HG02852 (cell line): ENCODE measurements at regions not wholly inside any gene's neighbourhood (a gene's known extent, or its start where the extent isn't known, plus 50 kb on each side); places are given as distances from the start of the nearest gene placed in this dataset.

Experiments
- ATAC-seq: cut with Tn5 transposase; IDR thresholded peaks from one replicate; pipeline ENCODE4 v1.9.1; 2021; ENCODE audit warnings: mild to moderate bottlenecking, moderate library complexity; ENCODE audit not compliant: unreplicated experiment

GRCh38 chr13:70347947-70348620 lies 239.8 kb upstream of the KLHL1 start:
- no peak for ATAC-seq

GRCh38 chr13:70339738-70340137 lies 231.5 kb upstream of the KLHL1 start:
- ATAC-seq, result no peak

- no peak for ATAC-seq
These were observed 230.4 kb upstream of the KLHL1 start for GRCh38 chr13:70338609-70339008.

- no peak for ATAC-seq
These were observed 228.6 kb upstream of the KLHL1 start for GRCh38 chr13:70336866-70337265.

- no peak for ATAC-seq
These were observed 225.5 kb upstream of the KLHL1 start for GRCh38 chr13:70333752-70334151.

- ATAC-seq, result no peak
These were observed 222.6 kb upstream of the KLHL1 start for GRCh38 chr13:70330697-70331361.

GRCh38 chr13:70324519-70324918 lies 216.3 kb upstream of the KLHL1 start:
- ATAC-seq, result no peak

- ATAC-seq, result no peak
These were observed 202.9 kb upstream of the KLHL1 start for GRCh38 chr13:70311191-70311590.

GRCh38 chr13:70310396-70311119 lies 202.3 kb upstream of the KLHL1 start:
- no peak for ATAC-seq

- ATAC-seq, result no peak
These were observed 189.0 kb upstream of the KLHL1 start for GRCh38 chr13:70297189-70297616.

GRCh38 chr13:70284371-70284770 lies 176.1 kb upstream of the KLHL1 start:
- no peak for ATAC-seq

GRCh38 chr13:70275841-70276240 lies 167.6 kb upstream of the KLHL1 start:
- ATAC-seq, result no peak

- ATAC-seq, result no peak
These were observed 147.2 kb upstream of the KLHL1 start for GRCh38 chr13:70255406-70255991.

GRCh38 chr13:70253834-70254233 lies 145.6 kb upstream of the KLHL1 start:
- no peak for ATAC-seq

GRCh38 chr13:70253411-70253810 lies 145.2 kb upstream of the KLHL1 start:
- no peak for ATAC-seq

- no peak for ATAC-seq
These were observed 141.2 kb upstream of the KLHL1 start for GRCh38 chr13:70249332-70250064.

- no peak for ATAC-seq
These were observed 128.9 kb upstream of the KLHL1 start for GRCh38 chr13:70237131-70237530.

GRCh38 chr13:70235565-70235964 lies 127.3 kb upstream of the KLHL1 start:
- no peak for ATAC-seq

- ATAC-seq, result no peak
These were observed 115.7 kb upstream of the KLHL1 start for GRCh38 chr13:70223911-70224310.

GRCh38 chr13:70222926-70223325 lies 114.7 kb upstream of the KLHL1 start:
- ATAC-seq, result no peak

GRCh38 chr13:70218618-70219017 lies 110.4 kb upstream of the KLHL1 start:
- no peak for ATAC-seq
